ENCODE measurements at regions not wholly inside any gene's neighbourhood (a gene's known extent, or its start where the extent isn't known, plus 50 kb on each side); places are given as distances from the start of the nearest gene placed in this dataset.

- no peak for TF ChIP-seq CTCF (IDR thresholded peaks at IDR 0.05; ENCODE audit: insufficient read depth, low read length)
- TF ChIP-seq POLR2AphosphoS5 (IDR thresholded peaks at IDR 0.05; ENCODE audit: low read depth), result no peak
- no peak for TF ChIP-seq SPI1 (IDR thresholded peaks at IDR 0.05; ENCODE audit: borderline replicate concordance, low read depth)
Observed at GRCh38 chr2:146771531-146771930, 1073.3 kb upstream of the ACVR2A start.

Measured in HL-60 (cell line).